HUES6 (cell line): ENCODE measurements at regions not wholly inside any gene's neighbourhood (a gene's known extent, or its start where the extent isn't known, plus 50 kb on each side); places are given as distances from the start of the nearest gene placed in this dataset.

Source experiments
- H3K27ac ChIP-seq: 2 replicates; pipeline ENCODE4 v1.7.0; 2013; ENCODE audit warnings: low read depth, mild to moderate bottlenecking, low read length, inconsistent platforms
- H3K27me3 ChIP-seq: 2 replicates; pipeline ENCODE4 v1.6.1; 2013; ENCODE audit warnings: low read length; ENCODE audit not compliant: control insufficient read depth, insufficient read depth
- H3K36me3 ChIP-seq: 2 replicates; pipeline ENCODE4 v1.6.1; 2013; ENCODE audit warnings: low read length; ENCODE audit not compliant: control insufficient read depth, insufficient read depth
- H3K4me1 ChIP-seq: 2 replicates; pipeline ENCODE4 v1.6.1; 2013; ENCODE audit warnings: low read length; ENCODE audit not compliant: control insufficient read depth, insufficient read depth
- H3K4me3 ChIP-seq: 2 replicates; pipeline ENCODE4 v1.5.1; 2013; ENCODE audit warnings: low read depth, low read length
- H3K9ac ChIP-seq: one replicate; pipeline ENCODE4 v1.6.1; 2013; ENCODE audit warnings: mild to moderate bottlenecking, low read length
- H3K9me3 ChIP-seq: 2 replicates; pipeline ENCODE4 v1.6.1; 2013; ENCODE audit warnings: low read depth, low read length; ENCODE audit not compliant: control insufficient read depth, insufficient read depth

DNA sequence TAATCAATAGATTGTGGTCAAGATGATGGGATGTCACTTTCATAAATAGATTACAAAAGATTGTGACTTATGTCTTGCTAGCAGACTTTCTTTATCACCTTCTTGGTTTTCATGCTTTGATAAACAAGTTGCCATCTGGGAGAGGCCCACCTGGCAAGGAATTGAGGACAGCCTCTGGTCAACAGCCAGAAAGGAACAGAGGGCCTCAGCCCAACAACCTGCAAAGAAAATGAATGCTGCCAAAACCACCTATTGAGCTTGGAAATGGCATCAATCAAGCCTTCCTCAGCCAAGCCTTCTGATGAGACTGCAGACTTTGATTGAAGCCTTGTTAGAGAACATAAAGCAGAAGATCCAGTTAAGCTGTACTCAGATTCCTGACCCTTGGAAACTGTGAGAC lies 288.6 kb downstream of the SPRY2 start:
- H3K27me3 ChIP-seq: no peaks in the 10 kb centered on the region
- no peak overlapping the region for H3K9ac ChIP-seq
- no peak overlapping the region for H3K4me3 ChIP-seq
- peaks cover 24% of the 10 kb centered on the region for H3K4me1 ChIP-seq
- H3K9me3 ChIP-seq: no peaks in the 10 kb centered on the region
- no peaks in the 10 kb centered on the region for H3K36me3 ChIP-seq
- H3K27ac ChIP-seq: no peak overlapping the region

GRCh38 chr13:80050252-80050651 lies 290.7 kb downstream of the SPRY2 start:
- Histone ChIP-seq H3K9ac (no peak overlapping the region), H3K9me3 (no peaks in the 10 kb centered on the region), H3K4me1 (peaks cover 14% of the 10 kb centered on the region), H3K36me3 (no peaks in the 10 kb centered on the region), H3K4me3 (no peak overlapping the region), H3K27me3 (no peaks in the 10 kb centered on the region), H3K27ac (no peak overlapping the region)

DNA sequence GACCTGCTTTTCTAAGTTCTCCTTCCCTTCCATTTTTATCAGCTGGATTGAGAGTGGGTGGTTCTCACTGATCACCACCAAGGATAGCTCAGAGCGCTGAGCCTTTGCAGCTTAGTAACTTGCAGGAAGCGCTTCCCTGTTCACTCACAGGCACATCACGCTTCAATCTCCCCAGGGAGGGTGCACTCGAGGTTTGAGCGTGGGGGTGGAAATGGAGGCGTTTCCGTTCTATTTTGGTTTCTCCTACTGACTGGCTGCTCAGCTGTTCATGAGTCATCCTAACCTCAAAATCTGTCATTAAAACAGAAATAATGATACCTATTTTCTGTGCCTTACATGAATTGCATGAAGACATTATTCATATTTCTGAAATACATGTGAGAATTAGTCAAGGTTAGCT lies 292.1 kb downstream of the SPRY2 start:
- Histone ChIP-seq H3K9me3 (no peaks in the 10 kb centered on the region), H3K27me3 (no peaks in the 10 kb centered on the region), H3K9ac (no peak overlapping the region), H3K27ac (no peak overlapping the region), H3K4me3 (peak overlapping the region; percentile 14; the same call in 1 of the 2 replicates), H3K4me1 (peaks cover 14% of the 10 kb centered on the region), H3K36me3 (no peaks in the 10 kb centered on the region)

DNA sequence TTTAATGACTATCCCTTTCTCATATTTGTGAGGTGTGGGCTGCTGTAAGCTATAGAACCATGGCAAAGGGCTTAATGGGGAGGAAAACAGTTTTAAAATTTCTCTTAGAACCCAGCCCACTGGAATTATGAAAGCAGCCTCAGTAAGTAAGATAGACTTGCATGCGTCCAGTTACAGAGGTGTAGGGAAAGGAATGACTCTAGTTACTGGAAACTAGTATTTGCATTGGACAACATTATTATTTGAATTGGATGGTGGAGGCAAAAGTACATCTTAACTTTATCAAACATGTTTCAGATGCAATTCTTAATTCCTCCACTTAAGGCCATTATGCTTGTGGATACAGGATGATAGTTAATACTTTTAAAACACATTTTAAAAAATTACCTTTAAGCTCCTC lies 292.9 kb downstream of the SPRY2 start:
- Histone ChIP-seq H3K36me3 (no peaks in the 10 kb centered on the region), H3K27ac (no peak overlapping the region), H3K4me3 (no peak overlapping the region), H3K9ac (no peak overlapping the region), H3K27me3 (no peaks in the 10 kb centered on the region), H3K9me3 (peaks cover 2% of the 10 kb centered on the region; the same call in 1 of the 2 replicates), H3K4me1 (peaks cover 14% of the 10 kb centered on the region)

- no peaks in the 10 kb centered on the region for H3K36me3 ChIP-seq
These were observed 293.5 kb downstream of the SPRY2 start for GRCh38 chr13:80047406-80047805.

GRCh38 chr13:80040981-80041317 lies 300.0 kb downstream of the SPRY2 start:
- no peaks in the 10 kb centered on the region for H3K4me1 ChIP-seq
- no peak overlapping the region for H3K9ac ChIP-seq
- no peaks in the 10 kb centered on the region for H3K36me3 ChIP-seq
- H3K9me3 ChIP-seq: peaks cover 2% of the 10 kb centered on the region; the same call in 1 of the 2 replicates
- H3K27me3 ChIP-seq: no peaks in the 10 kb centered on the region
- no peak overlapping the region for H3K27ac ChIP-seq
- H3K4me3 ChIP-seq: no peak overlapping the region

More at GRCh38 chr13:80047406-80047805, 293.5 kb downstream of the SPRY2 start:
- H3K9me3 ChIP-seq: peaks cover 2% of the 10 kb centered on the region; the same call in 1 of the 2 replicates
- H3K9ac ChIP-seq: no peak overlapping the region
- H3K4me3 ChIP-seq: no peak overlapping the region
- H3K27ac ChIP-seq: no peak overlapping the region
- H3K27me3 ChIP-seq: no peaks in the 10 kb centered on the region
- peaks cover 14% of the 10 kb centered on the region for H3K4me1 ChIP-seq

- Histone ChIP-seq H3K9ac (no peak overlapping the region), H3K4me1 (no peaks in the 10 kb centered on the region), H3K4me3 (no peak overlapping the region)
These were observed 300.5 kb downstream of the SPRY2 start for GRCh38 chr13:80040196-80040980.

GRCh38 chr13:80039000-80039399 lies 301.9 kb downstream of the SPRY2 start:
- Histone ChIP-seq H3K4me3 (no peak overlapping the region), H3K9ac (no peak overlapping the region), H3K36me3 (no peaks in the 10 kb centered on the region), H3K27ac (no peak overlapping the region), H3K4me1 (no peaks in the 10 kb centered on the region), H3K27me3 (no peaks in the 10 kb centered on the region), H3K9me3 (peaks cover 2% of the 10 kb centered on the region; the same call in 1 of the 2 replicates)

More at GRCh38 chr13:80040196-80040980, 300.5 kb downstream of the SPRY2 start:
- Histone ChIP-seq H3K9me3 (peaks cover 2% of the 10 kb centered on the region; the same call in 1 of the 2 replicates), H3K27me3 (no peaks in the 10 kb centered on the region), H3K27ac (no peak overlapping the region), H3K36me3 (no peaks in the 10 kb centered on the region)

DNA sequence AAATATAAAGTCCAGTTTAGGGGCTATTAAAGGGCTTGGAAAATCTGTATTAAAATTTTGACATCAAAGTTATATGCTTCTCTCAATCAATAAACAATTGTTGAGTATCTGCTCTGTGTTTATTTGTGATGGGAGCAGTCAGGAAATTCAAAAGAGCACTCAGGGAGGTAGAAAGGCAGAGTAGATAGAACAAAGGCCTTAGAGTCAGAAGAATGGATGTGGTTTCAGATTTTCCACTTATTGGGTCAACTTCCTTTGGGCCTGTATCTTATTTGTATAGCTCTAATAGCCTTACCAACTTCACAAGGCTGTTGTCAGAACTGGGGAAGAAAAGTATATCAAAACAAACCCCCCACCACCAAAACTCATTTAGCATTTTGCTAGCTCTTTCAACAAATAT lies 302.6 kb downstream of the SPRY2 start:
- no peak overlapping the region for H3K9ac ChIP-seq
- H3K9me3 ChIP-seq: peaks cover 2% of the 10 kb centered on the region; the same call in 1 of the 2 replicates
- H3K4me1 ChIP-seq: no peaks in the 10 kb centered on the region
- H3K27ac ChIP-seq: no peak overlapping the region
- no peaks in the 10 kb centered on the region for H3K27me3 ChIP-seq
- no peaks in the 10 kb centered on the region for H3K36me3 ChIP-seq
- no peak overlapping the region for H3K4me3 ChIP-seq

DNA sequence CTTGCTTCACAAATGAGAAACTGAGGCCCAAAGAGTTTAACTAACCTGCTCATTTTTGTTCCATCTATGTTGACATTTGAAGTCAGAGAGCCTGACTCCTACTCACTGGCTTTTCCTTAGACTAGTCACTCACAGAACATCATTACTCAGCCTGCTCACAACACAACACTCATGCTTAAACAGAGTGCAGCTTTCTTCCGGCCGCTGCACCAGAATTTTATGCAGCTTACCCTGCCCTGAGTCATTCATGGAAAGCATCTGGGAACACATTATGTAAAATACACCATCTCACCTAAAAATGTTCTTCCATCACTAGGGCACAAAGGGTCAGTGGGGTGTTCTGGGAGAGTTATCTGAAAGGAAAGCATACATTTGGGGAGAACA lies 303.4 kb downstream of the SPRY2 start:
- Histone ChIP-seq H3K4me3 (no peak overlapping the region), H3K27me3 (no peaks in the 10 kb centered on the region), H3K9me3 (no peaks in the 10 kb centered on the region), H3K36me3 (no peaks in the 10 kb centered on the region), H3K27ac (no peak overlapping the region), H3K4me1 (no peaks in the 10 kb centered on the region), H3K9ac (no peak overlapping the region)

DNA sequence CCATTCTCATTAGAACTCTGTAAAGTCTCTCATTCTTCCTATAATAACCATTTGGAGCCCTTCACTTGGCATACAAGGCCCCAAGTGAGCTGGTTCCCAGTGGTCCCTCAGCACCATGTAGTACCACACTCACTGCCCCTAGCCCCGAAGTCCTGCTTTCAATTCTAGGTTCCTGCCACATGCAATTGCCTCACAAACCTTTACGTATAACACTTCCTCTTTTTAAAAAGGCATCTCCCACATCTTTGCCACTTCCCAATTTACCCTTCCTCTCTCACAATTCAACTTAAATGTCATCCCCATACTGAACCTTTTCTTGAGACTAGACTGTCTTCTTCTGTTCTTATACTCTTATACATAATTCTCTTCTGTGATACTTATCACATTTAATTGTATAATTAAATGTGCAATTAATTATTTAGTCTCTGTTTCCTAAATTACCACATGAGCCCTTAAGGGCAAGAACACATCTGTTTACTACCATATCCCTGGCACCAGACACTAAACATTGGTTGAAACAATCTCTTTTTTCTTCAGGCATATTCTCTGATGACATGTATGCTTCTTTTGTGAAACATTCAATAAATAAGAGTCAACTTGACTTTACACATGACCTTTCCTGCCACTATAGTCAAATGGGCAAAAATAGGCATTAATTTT lies 304.0 kb downstream of the SPRY2 start:
- no peak overlapping the region for H3K27ac ChIP-seq
- H3K27me3 ChIP-seq: no peaks in the 10 kb centered on the region
- no peak overlapping the region for H3K9ac ChIP-seq
- H3K9me3 ChIP-seq: no peaks in the 10 kb centered on the region
- H3K36me3 ChIP-seq: no peaks in the 10 kb centered on the region
- H3K4me3 ChIP-seq: no peak overlapping the region
- no peaks in the 10 kb centered on the region for H3K4me1 ChIP-seq
